AML-193 (cell line): ENCODE measurements at regions not wholly inside any gene's neighbourhood (a gene's known extent, or its start where the extent isn't known, plus 50 kb on each side); places are given as distances from the start of the nearest gene placed in this dataset.

Source experiments
- DNase-seq, 2 experiments: peaks; one replicate each; lab custom pipeline; 2025; lab: John Stamatoyannopoulos, UW

DNA sequence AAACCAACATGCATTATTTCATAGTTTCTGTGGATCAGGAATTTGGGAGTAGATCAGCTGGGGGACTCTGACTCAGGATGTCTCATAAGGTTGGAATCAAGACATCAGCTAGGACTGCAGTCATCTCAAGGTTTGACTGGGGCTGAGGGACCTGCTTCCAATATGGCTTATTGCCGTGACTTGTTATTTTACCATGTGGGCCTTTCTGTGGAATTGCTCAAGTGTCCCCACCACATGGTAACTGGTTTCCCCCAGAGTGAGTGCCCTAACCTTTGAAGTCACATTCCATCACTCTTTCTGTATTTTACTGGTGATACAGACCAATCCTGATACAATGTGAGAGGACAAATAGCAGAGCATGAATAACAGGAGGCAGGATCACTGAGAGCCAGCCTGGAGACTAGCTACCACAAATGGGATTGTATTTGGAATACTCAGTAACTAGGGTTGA lies 70.2 kb upstream of the ELL2 start:
- DNase-seq = no peak

DNA sequence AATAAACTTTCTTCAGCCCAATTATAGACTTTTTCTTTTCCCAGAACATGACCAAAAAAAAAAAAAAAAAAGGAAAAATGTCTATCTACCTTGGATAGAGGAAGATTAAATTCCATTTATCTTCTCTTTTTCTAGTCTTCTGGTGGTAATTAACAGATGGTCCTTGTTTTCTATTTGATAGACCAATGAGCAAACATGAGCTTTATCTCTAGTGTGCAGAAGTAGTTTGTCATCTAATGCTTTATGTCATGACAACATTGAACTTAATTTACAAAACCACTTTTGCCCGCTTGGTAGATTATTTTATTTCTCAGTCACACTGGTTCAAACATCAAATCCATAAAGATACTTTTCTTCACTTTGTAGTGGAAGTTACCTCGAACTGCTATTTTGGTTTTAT lies 69.5 kb upstream of the ELL2 start:
- DNase-seq = no peak

DNA sequence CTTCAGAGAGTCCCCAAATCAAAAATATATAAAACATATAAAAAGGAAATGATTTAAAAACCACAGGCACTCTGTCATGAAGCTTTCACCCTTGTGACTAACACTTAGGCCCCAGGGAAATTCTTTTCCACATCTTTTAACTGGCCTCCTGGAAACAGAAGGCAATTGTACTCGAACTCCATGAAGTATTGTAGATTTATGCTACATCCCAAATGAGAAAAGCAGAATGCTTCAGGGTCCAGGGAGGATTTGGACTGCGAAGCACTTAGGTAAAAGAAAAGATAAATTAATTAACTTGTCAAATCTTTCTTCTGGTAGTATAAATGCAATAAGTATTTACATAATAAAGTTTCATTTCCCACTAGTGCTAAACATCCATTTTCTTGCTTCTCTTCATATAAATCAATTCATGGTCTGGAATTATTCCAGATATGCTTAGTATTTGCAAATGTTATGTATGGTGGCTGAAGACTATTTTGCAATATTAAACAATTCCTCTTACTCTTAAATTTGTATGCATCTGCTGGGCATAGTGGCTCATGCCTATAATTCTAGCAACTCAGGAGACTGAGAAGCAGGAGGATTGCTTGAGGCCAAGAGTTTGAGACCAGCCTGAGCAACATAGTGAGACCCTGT lies 64.9 kb upstream of the ELL2 start:
- DNase-seq = no peak

DNA sequence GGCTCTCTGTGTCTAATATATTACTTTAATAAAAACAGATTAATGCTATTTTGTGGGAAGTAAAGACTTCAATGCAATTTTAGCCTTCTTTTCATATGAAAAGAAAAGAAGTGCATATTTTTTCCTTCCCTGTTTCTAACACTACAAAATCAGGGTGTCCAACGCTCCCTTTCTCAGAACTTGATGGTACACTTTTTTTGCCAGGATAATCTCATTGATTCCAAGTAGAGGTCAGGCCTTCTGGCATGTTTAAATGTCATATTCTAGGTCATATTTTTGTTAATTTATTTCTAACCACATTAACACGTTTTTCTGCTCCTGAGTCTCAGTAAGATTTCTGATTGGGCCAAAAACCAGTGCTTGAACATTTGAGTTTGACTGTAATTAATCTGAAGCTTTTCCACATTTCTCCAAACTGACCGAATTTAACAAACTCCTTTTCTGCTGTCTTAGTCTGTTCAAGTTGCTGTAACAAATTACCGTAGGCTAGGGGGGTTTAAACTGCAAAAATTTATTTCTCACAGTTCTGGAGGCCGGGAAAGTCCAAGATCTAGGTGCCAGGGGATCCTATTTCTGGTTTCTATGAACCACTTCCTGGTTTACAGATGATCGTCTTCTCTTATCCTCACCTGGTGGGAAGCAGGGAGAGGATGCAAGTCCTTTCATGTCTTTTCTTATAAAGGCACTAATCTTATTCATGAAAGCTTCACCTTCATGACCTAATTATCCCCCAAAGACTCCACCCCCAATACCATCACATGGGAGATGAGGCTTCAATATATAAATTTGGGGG lies 63.2 kb upstream of the ELL2 start:
- no peak for DNase-seq

DNA sequence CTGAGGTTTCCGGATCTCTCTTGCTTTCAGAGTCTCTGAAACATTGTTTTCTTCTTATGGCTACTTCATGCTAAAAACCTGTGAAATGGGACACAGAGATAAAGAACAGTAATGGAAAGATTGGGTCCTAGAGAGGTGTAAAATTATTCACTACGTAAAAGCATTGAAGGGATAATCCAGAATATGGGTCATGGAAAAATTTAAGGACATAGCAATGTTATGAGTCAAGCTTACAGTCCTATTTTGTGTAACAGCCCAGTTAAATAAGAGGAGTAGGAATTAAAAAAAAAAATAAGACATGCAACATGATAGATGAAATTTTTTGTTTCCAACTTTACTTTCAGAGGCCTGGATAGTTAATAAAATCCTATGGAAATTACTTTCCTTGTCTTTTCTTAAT lies 61.9 kb upstream of the ELL2 start:
- DNase-seq = no peak

DNA sequence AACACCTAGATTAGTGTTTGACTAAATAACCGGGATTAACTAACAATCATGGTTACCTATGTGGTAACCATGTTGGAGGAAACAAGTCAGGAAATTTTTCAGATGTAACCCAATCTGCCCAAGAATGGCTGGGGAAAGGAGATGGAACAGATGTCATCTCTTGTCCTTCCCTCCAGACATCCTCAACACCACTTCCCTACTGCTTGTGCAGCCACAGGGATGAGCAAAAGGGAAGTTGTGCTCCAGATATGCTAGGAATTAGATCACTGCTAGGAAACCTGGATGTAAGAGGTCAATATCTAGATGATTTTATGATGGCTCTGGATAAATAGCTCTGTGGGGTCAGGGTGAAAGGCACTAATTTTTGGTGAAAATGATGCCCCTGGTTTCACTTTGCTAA lies 61.3 kb upstream of the ELL2 start:
- DNase-seq = no peak

DNA sequence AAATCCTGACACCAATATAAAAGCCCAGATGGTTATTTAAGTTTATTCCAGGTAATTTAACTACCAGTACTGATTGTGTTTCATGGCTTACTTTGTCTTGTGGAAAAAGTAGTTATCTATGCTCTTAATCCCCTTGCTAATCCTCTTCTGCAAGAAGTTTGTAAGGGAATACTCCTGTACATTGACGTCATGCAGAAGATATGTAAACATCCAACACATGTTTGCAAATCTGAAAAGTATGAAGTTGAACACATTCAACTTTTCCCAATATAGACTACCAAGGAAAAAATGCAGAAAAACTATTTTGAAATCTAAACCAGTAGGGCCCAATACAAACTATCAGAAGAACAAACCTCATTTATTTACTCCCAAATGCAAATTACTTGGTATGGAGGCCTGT lies 56.3 kb upstream of the ELL2 start:
- no peak for DNase-seq

DNA sequence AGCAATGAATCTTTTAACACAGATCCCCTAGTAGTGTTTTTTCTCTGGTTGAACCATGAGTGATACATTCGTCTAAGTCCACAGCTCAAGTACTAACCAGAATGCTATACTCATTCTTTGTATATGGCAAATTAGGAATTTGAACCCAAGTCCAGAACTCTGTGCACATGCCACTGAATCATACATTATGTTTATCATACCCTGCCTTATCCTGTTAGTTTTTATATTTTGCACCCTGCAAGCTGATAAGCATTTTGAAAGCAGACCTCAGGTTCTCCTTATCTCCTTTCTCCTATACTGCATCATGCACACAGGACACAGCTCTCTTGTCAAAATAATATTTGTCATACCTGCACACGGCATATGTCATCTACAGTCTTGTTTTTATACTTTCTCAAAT lies 54.6 kb upstream of the ELL2 start:
- no peak for DNase-seq

DNA sequence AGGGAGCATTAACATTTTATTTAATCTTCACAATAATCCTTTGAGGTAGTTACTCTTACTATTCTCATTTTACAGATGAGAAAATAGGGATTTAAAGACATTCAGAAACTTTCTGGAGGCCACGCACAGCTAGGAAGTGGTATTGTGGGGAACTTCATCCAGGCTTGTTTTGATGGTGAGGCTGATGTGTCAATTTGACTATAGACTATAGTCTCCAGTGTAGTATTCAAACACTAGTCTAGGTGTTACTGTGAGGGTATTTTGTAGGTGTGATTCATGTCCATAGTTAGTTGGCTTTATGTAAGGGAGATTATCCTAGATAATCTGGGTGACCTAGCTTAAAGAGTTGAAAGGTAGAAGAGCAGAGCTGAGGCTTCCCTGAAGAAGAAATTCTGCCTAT lies 54.1 kb upstream of the ELL2 start:
- no peak for DNase-seq

DNA sequence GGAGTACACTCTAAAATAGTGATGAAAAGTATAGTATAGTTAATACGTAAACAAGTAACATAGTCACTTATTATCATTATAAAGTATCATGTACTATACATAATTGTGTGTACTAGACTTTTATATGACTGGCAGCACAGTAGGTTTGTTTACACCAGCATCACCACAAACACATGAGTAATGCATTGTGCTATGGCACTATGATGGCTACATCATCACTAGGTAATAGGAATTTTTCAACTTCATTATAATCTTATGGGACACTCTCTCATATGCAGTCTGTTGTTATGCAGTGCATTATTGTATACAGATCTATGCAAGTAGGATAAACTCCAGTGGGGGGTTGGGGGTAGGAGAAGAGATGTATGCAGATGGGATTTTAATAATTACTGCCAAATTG lies 52.7 kb upstream of the ELL2 start:
- DNase-seq = no peak

DNA sequence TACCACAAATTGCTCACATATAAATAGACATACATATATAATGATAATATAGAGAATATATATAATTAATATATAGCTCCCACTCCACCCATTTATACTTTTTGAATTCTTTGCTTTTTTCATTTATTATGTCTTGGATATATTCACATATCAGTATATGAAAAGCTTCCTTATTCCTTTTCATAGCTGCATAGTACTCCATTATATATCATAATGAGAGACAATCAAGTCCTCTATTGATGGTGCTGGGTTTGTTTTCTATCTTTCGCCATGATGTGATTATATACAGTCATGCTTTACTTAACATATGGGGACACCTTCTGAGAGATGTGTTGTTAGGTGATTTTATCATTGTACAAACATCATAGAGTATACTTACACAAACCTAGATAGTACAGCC lies 51.6 kb upstream of the ELL2 start:
- no peak for DNase-seq

DNA sequence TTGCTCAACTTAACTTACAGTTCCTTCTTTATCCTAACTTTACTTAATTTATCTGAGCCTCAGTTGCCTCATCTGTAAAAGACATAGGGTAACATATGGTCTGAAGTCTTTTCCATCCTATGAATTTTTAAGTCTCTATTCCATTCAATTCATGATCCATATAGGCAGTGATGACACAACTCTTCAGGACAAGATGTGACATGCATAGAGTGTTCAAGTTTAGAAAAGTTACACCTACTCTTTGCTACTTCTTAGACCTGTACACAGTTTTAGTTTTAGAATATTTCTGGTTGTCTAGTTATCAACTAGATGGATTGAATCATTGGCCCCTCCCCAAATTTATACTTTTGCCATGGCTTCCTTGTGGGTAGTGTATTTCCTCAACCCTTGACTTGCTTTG lies 50.7 kb upstream of the ELL2 start:
- DNase-seq = no peak
